ENCODE measurements at regions not wholly inside any gene's neighbourhood (a gene's known extent, or its start where the extent isn't known, plus 50 kb on each side); places are given as distances from the start of the nearest gene placed in this dataset.

DNA sequence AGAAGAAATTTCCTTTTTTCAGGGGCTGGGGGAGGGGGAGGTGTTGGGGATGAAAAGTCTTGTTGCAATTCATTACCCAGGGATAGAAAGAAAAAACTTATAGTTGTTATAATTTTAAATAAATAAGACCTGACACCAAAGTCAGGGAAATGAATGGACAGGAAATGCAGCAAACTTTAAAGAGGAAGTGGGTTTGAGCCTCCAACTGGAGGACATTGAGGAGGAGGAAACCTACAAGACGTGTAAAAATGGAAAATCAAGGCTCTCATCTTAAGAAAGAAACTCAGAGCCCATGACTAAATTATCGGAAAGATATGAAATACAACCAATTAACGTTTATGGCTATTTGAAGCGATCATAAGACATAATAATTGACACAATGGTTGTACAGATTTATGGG lies 54.4 kb downstream of the NIBAN1 start:
- no peak for DNase-seq (ENCODE audit: low read depth)
- TF ChIP-seq, protein P1, sequence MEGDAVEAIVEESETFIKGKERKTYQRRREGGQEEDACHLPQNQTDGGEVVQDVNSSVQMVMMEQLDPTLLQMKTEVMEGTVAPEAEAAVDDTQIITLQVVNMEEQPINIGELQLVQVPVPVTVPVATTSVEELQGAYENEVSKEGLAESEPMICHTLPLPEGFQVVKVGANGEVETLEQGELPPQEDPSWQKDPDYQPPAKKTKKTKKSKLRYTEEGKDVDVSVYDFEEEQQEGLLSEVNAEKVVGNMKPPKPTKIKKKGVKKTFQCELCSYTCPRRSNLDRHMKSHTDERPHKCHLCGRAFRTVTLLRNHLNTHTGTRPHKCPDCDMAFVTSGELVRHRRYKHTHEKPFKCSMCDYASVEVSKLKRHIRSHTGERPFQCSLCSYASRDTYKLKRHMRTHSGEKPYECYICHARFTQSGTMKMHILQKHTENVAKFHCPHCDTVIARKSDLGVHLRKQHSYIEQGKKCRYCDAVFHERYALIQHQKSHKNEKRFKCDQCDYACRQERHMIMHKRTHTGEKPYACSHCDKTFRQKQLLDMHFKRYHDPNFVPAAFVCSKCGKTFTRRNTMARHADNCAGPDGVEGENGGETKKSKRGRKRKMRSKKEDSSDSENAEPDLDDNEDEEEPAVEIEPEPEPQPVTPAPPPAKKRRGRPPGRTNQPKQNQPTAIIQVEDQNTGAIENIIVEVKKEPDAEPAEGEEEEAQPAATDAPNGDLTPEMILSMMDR (IDR thresholded peaks at IDR 0.05; ENCODE audit: low read depth, low read length, missing control alignments), result no peak
- H3K4me3 ChIP-seq (ENCODE audit: low read depth, low read length), result no peak overlapping the region

DNA sequence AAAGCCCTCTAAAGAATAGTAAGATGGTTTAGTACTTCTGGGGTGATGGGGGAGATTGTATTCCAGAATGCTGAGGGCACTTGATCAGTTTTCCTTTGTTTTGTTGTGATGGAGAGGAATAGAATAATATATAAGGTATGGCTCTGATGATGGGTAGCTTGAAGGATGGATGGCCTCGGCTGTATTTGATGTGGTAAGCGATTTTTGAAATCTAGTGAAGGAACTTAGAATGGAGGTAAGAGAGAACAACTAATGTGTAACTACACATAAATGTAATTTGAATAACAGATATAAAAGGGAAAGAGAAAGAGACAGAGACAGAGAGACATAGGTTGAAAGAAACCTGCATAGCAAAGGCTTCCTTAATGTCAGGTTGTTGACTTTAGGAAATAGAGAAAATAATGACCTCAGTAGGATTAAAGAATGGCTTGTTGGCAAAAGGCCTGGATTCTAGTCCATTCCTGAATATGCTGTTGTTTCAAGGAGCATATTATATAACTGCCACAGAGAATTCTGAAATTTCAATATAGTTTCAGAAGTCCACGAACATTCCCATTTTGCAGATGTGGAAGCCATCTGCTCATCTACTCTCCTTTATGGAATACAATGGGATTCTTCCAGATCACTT lies 58.7 kb downstream of the NIBAN1 start:
- DNase-seq (ENCODE audit: low read depth), result no peak
- TF ChIP-seq, protein P1 (IDR thresholded peaks at IDR 0.05; ENCODE audit: low read depth, low read length, missing control alignments), result no peak
- no peak overlapping the region for H3K4me3 ChIP-seq (ENCODE audit: low read depth, low read length)

DNA sequence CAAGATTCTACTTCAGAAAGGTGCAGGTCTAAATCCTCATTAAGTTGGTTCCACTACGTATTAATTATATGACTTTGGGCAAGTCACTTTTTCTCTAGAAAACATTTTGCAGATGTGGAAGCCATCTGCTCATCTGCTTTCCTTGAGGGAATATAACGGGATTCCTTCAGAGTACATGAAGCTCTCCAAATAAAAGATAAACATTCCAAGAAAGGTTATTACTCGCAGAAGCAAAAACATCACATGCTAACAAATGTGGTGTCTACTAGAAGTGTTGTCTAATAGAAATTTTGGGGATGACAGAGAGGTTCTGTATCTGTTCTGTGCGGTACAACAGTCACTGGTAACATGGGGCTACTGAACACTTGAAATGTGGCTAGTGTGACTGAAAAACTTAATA lies 60.2 kb downstream of the NIBAN1 start:
- no peak for DNase-seq (ENCODE audit: low read depth)
- TF ChIP-seq, protein P1 (IDR thresholded peaks at IDR 0.05; ENCODE audit: low read depth, low read length, missing control alignments), result no peak
- no peak overlapping the region for H3K4me3 ChIP-seq (ENCODE audit: low read depth, low read length)

DNA sequence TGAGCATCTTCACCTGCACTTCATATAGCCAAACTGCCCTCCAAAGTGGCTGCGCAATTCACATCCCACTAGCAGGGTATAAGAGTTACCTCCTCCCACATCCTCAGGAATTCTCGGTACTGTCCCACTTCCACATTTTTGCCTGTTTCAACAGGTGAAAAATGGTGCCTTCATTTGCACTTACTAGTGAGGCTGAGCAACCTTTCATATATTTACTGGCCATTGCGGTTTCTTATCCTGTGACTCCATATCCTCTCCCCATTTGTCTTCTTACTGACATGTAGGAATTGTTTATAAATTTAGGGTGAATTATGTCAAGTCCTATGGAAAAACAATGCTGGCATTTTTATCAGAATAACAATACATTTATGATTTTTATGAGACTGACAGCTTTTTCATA lies 61.9 kb downstream of the NIBAN1 start:
- TF ChIP-seq, protein P1 (IDR thresholded peaks at IDR 0.05; ENCODE audit: low read depth, low read length, missing control alignments), result no peak
- no peak overlapping the region for H3K4me3 ChIP-seq (ENCODE audit: low read depth, low read length)
- DNase-seq (ENCODE audit: low read depth), result no peak

DNA sequence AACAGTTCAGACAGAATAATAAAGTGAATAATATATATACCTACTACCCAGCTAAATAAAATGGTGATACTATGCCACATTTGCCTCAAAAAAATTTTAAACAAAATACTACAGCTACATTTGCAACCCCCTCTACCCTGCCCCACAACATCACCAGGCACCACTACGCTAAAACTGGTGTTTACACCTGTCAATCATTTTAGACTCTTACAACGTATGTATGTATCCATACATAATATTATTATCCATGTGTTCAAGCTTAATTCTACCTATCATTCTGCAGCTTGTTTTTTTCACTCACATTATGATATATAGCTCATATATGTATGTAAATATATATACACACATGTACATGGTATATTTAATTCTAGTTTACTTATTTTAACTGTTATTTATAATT lies 62.5 kb downstream of the NIBAN1 start:
- no peak for DNase-seq (ENCODE audit: low read depth)
- TF ChIP-seq, protein P1 (IDR thresholded peaks at IDR 0.05; ENCODE audit: low read depth, low read length, missing control alignments), result no peak
- no peak overlapping the region for H3K4me3 ChIP-seq (ENCODE audit: low read depth, low read length)

- DNase-seq (ENCODE audit: low read depth), result no peak
- H3K4me3 ChIP-seq (ENCODE audit: low read depth, low read length), result no peak overlapping the region
- TF ChIP-seq, protein P1 (IDR thresholded peaks at IDR 0.05; ENCODE audit: low read depth, low read length, missing control alignments), result no peak
These were observed 63.1 kb downstream of the NIBAN1 start for GRCh38 chr1:184911103-184911745.

DNA sequence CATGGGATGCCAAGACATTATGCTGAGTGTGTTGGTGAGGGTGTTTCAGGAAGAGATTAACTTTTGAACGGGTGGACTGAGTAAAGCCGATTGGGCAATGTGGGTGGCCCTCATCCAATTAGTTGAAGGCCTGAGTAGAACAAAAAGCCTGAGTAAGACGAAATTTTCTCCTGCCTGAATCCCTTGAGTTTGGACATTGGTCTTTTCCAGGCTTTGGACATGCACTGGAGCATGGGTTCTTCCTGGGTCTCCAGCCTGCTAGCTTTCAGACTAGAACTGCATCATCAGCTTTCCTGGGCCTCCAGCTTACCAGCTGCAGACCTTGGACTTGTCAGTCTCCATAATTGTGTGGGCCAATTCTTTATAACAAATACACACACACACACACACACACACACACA lies 63.6 kb downstream of the NIBAN1 start:
- TF ChIP-seq, protein P1 (IDR thresholded peaks at IDR 0.05; ENCODE audit: low read depth, low read length, missing control alignments), result no peak
- H3K4me3 ChIP-seq (ENCODE audit: low read depth, low read length), result no peak overlapping the region
- no peak for DNase-seq (ENCODE audit: low read depth)

Data from GM12864 (cell line).